ENCODE measurements at regions not wholly inside any gene's neighbourhood (a gene's known extent, or its start where the extent isn't known, plus 50 kb on each side); places are given as distances from the start of the nearest gene placed in this dataset.
"Not testable (repeated sequence)": the region's sequence is repeated elsewhere in the genome, so short reads cannot be mapped to it uniquely, and the experiment has no call there.

- DNase-seq: peak; percentile 39
These were observed 457.8 kb downstream of the EIPR1 start for GRCh38 chr2:2919574-2920365.

- no peak for DNase-seq
These were observed 458.6 kb downstream of the EIPR1 start for GRCh38 chr2:2919026-2919425.

- DNase-seq: no peak
These were observed 461.0 kb downstream of the EIPR1 start for GRCh38 chr2:2916621-2917020.

- no peak for DNase-seq
These were observed 463.4 kb downstream of the EIPR1 start for GRCh38 chr2:2914252-2914651.

- DNase-seq: no peak
These were observed 464.0 kb downstream of the EIPR1 start for GRCh38 chr2:2913601-2914120.

- DNase-seq: no peak
These were observed 464.9 kb downstream of the EIPR1 start for GRCh38 chr2:2912731-2913130.

- no peak for DNase-seq
These were observed 465.3 kb downstream of the EIPR1 start for GRCh38 chr2:2912293-2912692.

- DNase-seq: no peak
These were observed 467.4 kb downstream of the EIPR1 start for GRCh38 chr2:2910259-2910658.

GRCh38 chr2:2909086-2910035, 468.3 kb downstream of the EIPR1 start:
- no peak for DNase-seq

- DNase-seq: no peak
These were observed 471.5 kb downstream of the EIPR1 start for GRCh38 chr2:2906091-2906490.

- DNase-seq: no peak
These were observed 472.8 kb downstream of the EIPR1 start for GRCh38 chr2:2904721-2905350.

- no peak for DNase-seq
These were observed 474.9 kb downstream of the EIPR1 start for GRCh38 chr2:2902547-2903281.

GRCh38 chr2:2901384-2902345, 476.0 kb downstream of the EIPR1 start:
- DNase-seq: peak; percentile 70

- DNase-seq: peak; percentile 38
These were observed 477.8 kb downstream of the EIPR1 start for GRCh38 chr2:2899826-2900225.

- DNase-seq: no peak
These were observed 478.9 kb downstream of the EIPR1 start for GRCh38 chr2:2898744-2899143.

- DNase-seq: no peak
These were observed 481.0 kb downstream of the EIPR1 start for GRCh38 chr2:2896643-2897042.

- DNase-seq: no peak
These were observed 481.6 kb downstream of the EIPR1 start for GRCh38 chr2:2896011-2896410.

- DNase-seq: not testable (repeated sequence)
These were observed 483.6 kb downstream of the EIPR1 start for GRCh38 chr2:2894011-2894410.

- DNase-seq: no peak
These were observed 484.7 kb downstream of the EIPR1 start for GRCh38 chr2:2892892-2893291.

GRCh38 chr2:2892378-2892777, 485.2 kb downstream of the EIPR1 start:
- DNase-seq: no peak

- DNase-seq: no peak
These were observed 486.7 kb downstream of the EIPR1 start for GRCh38 chr2:2890901-2891300.
